ENCODE measurements at regions not wholly inside any gene's neighbourhood (a gene's known extent, or its start where the extent isn't known, plus 50 kb on each side); places are given as distances from the start of the nearest gene placed in this dataset.

GRCh38 chr2:18482666-18483065 is 77.8 kb downstream of the RDH14 start:
- H3K4me3 ChIP-seq (ENCODE audit: low read depth, low read length), result no peak overlapping the region
- no peak for TF ChIP-seq CTCF (IDR thresholded peaks at IDR 0.05; ENCODE audit: borderline replicate concordance, insufficient read depth, low read depth, low read length)

GRCh38 chr2:18479947-18480369 is 80.5 kb downstream of the RDH14 start:
- TF ChIP-seq CTCF (IDR thresholded peaks at IDR 0.05; ENCODE audit: borderline replicate concordance, insufficient read depth, low read depth, low read length), result no peak

GRCh38 chr2:18477293-18477692 is 83.2 kb downstream of the RDH14 start:
- TF ChIP-seq CTCF (IDR thresholded peaks at IDR 0.05; ENCODE audit: borderline replicate concordance, insufficient read depth, low read depth, low read length), result no peak

More at GRCh38 chr2:18479947-18480369, 80.5 kb downstream of the RDH14 start:
- no peak overlapping the region for H3K4me3 ChIP-seq (ENCODE audit: low read depth, low read length)

GRCh38 chr2:18476484-18476883 is 84.0 kb downstream of the RDH14 start:
- no peak for TF ChIP-seq CTCF (IDR thresholded peaks at IDR 0.05; ENCODE audit: borderline replicate concordance, insufficient read depth, low read depth, low read length)
- no peak overlapping the region for H3K4me3 ChIP-seq (ENCODE audit: low read depth, low read length)

More at GRCh38 chr2:18477293-18477692, 83.2 kb downstream of the RDH14 start:
- no peak overlapping the region for H3K4me3 ChIP-seq (ENCODE audit: low read depth, low read length)

GRCh38 chr2:18475884-18476283 is 84.6 kb downstream of the RDH14 start:
- no peak overlapping the region for H3K4me3 ChIP-seq (ENCODE audit: low read depth, low read length)
- no peak for TF ChIP-seq CTCF (IDR thresholded peaks at IDR 0.05; ENCODE audit: borderline replicate concordance, insufficient read depth, low read depth, low read length)

GRCh38 chr2:18474700-18475099 is 85.8 kb downstream of the RDH14 start:
- no peak overlapping the region for H3K4me3 ChIP-seq (ENCODE audit: low read depth, low read length)
- TF ChIP-seq CTCF (IDR thresholded peaks at IDR 0.05; ENCODE audit: borderline replicate concordance, insufficient read depth, low read depth, low read length), result no peak

GRCh38 chr2:18473241-18474181 is 86.9 kb downstream of the RDH14 start:
- TF ChIP-seq CTCF (IDR thresholded peaks at IDR 0.05; ENCODE audit: borderline replicate concordance, insufficient read depth, low read depth, low read length), result no peak
- no peak overlapping the region for H3K4me3 ChIP-seq (ENCODE audit: low read depth, low read length)

All from GM12875 (cell line).